C4-2B (cell line): ENCODE measurements at regions not wholly inside any gene's neighbourhood (a gene's known extent, or its start where the extent isn't known, plus 50 kb on each side); places are given as distances from the start of the nearest gene placed in this dataset.

Experiments used
- CTCF ChIP-seq: fragments of 450-650 bp; conservative IDR thresholded peaks from 2 replicates; pipeline ENCODE4 v1.5.1; 2017; ENCODE audit warnings: mild to moderate bottlenecking
- ZFX ChIP-seq: fragments of 450-650 bp; IDR thresholded peaks from 2 replicates; pipeline ENCODE4 v1.6.1; 2017

- no peak for TF ChIP-seq CTCF
- no peak for TF ChIP-seq ZFX
These were observed 275.5 kb downstream of the BCOR start for GRCh38 chrX:39822133-39822748.
